GM12875 (cell line): ENCODE measurements at regions not wholly inside any gene's neighbourhood (a gene's known extent, or its start where the extent isn't known, plus 50 kb on each side); places are given as distances from the start of the nearest gene placed in this dataset.

ENCODE experiments used
- H3K4me3 ChIP-seq: one replicate; pipeline ENCODE4 v1.5.1; 2011; ENCODE audit warnings: low read depth, low read length, control low read depth
- CTCF ChIP-seq: IDR thresholded peaks from 2 replicates; pipeline ENCODE4 v1.5.1; 2011; ENCODE audit warnings: low read depth, mild to moderate bottlenecking, control low read depth, inconsistent platforms, low read length, moderate library complexity, borderline replicate concordance; ENCODE audit not compliant: insufficient read depth

DNA sequence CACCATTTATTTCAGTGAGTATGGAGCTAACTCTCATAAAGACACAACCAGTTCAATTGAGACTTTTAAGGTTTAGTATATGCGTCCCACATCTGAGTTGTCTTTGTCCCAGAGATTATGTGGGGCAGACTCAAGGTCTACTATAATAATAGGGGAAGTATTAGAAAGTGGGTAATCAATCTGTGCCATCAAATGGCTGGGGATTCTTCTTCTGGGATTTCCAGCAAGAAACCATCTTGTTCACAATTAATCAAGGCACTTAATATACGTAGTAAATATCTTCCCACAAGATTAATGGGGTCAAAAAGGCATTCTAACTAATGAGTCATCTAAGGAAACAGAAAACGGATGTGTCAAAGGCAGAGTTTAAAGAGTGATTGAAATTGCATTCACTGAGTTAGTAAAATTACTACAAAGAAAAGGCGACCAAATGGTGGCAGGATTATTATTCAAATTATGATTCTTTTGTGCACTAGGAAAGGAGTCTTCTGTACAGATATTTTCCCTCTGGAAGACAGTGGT is 179.8 kb upstream of the REG3G start:
- no peak overlapping the region for H3K4me3 ChIP-seq
- no peak for TF ChIP-seq CTCF

GRCh38 chr2:78861546-78861945 is 164.0 kb upstream of the REG3G start:
- H3K4me3 ChIP-seq, result no peak overlapping the region
- peak; percentile 44; the same call in 1 of the 2 replicates for TF ChIP-seq CTCF

- TF ChIP-seq CTCF, result no peak
Measured at GRCh38 chr2:78864205-78864604, 161.3 kb upstream of the REG3G start.

DNA sequence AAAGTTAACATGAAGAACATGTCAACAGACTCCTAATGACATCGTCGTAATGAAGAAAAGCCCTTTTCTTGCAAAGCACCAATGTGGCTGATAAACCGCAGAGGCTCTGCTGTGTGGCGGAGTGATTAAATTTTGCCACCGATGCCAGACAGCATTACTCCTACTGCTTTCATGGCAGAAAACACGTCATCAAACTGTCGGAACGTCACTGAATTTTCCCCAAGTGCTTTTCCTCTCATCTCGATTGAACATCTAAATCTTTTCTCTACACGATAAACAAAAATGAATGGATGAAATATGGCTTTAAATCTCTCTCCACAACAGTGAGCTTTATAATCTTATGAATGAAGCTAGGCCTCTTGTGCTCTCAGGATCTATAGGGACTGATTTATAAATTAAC is 159.8 kb upstream of the REG3G start:
- H3K4me3 ChIP-seq, result no peak overlapping the region
- no peak for TF ChIP-seq CTCF

More at GRCh38 chr2:78864205-78864604, 161.3 kb upstream of the REG3G start:
- no peak overlapping the region for H3K4me3 ChIP-seq

DNA sequence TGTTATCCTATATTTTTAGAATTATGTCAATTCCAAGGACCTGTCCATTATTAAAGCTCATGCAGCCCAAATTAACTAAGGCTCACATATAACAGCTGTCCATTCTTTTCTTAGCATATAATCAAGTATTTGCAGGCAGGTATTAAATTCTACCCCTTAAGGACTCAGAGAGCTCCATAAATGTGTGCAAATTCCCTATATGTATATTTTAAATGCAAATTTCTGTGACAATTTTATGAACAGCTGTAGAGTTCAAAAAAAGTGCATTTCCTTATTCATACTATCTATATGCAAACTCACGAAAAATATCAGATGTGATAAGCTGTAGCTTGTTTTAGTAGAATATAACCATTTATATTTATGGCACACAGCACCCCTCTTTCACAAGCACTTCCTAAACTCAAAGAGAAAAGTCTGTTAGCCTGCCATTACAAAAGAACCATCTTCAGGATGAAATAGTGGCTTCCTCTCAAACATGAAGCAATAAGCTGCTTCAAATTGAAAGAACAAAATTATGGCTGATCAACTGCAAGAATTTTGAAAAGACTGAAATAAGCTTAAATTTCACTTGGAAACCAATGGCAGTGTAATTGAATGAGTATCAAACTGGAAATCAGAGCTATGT is 155.0 kb upstream of the REG3G start:
- no peak for TF ChIP-seq CTCF
- H3K4me3 ChIP-seq, result no peak overlapping the region

DNA sequence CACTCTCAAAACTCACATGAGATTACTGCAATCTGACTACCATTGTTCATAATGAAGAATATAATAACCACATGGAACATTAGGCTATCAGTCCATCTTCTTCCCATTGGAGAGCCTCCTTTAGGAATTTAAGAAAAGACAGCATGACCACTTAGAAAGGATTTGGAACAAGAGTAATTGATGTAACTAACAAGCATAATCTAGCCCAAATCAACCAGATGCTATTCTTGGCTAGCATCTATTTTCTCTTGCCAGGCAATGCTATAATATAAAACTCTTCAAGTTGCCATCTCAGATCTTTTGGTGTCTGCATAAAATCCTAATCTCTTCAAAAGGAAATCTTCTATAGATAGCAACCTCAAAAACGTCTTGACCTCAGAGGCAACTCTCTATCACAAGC is 152.0 kb upstream of the REG3G start:
- H3K4me3 ChIP-seq, result no peak overlapping the region
- no peak for TF ChIP-seq CTCF

DNA sequence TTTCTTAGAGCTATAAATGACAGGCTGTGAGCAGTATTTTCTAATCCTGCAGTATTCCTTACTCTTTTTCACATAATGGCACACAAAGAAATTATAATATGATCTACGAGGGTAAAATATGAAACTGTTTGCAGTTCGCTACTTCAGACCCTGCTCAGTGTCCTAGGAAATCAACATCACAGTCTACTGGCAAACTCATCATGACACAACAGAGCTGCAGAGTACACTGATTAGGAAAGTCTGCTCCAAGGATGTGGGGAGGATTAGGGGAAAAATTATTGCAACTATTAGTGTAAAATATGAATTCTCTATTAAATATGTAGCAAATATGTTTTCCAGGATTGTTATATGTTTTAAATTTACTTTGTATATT is 149.2 kb upstream of the REG3G start:
- no peak for TF ChIP-seq CTCF
- H3K4me3 ChIP-seq, result no peak overlapping the region
